Astrocyte of the spinal cord (primary cell): ENCODE measurements at regions not wholly inside any gene's neighbourhood (a gene's known extent, or its start where the extent isn't known, plus 50 kb on each side); places are given as distances from the start of the nearest gene placed in this dataset.

Experiments
- DNase-seq: peaks from one replicate; pipeline ENCODE4 v3.0.0; 2011; ENCODE audit warnings: low read depth, low spot score
- H3K4me3 ChIP-seq: 2 replicates; pipeline ENCODE4 v1.5.1; 2011; ENCODE audit warnings: low read depth, mild to moderate bottlenecking, low read length, moderate library complexity
- CTCF ChIP-seq: IDR thresholded peaks from 2 replicates; pipeline ENCODE4 v1.5.1; 2012; ENCODE audit warnings: low read depth, mild to moderate bottlenecking, low read length, inconsistent platforms
- in situ Hi-C: cut with HindIII; loops from 2 replicates; pipeline ENCODE4 v1.10.0; 2017; ENCODE audit warnings: low sequenced_read_pairs

DNA sequence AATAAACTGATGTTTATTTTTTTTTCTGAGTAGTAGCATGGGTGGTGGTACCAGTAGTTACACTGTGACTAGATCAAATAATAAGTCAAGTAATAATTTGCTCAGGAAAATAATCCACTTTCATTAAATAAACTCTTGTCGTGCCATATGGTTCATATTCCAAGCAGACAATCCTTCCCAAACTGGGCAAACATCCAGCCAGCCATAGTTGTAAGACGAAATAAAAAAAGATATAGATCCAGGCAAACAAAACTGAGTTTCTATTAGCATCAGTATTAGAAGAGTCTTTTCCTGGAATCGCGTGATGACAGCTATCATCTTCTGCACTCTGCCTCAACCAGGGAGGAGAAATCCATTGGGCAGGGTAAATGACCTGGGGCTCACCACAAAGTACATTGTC, 508.4 kb upstream of the GOT2 start:
- DNase-seq: no peak
- TF ChIP-seq CTCF: no peak
- in situ Hi-C loops: no loop called here
- H3K4me3 ChIP-seq: no peak overlapping the region

DNA sequence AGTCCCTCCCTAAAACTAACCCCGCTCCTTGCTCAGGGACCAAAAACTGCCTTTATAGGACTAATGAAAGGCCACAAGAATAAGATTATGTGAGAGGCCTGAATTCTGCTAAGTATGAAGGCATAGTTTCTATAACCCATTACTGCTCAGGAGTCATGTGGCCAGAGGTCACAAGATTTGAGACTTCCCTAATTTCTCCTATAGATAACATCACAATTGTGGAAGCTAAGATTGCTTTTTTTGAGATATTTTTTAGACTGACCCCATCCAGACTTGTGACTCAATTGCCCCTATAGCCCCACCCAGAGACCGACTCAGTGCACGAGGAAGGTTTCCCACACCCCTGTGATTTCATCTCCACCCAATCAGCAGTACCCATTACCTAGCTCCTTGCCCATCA, 504.1 kb upstream of the GOT2 start:
- in situ Hi-C loops: no loop called here
- TF ChIP-seq CTCF: no peak
- H3K4me3 ChIP-seq: no peak overlapping the region
- no peak for DNase-seq

- in situ Hi-C loops: no loop called here
- no peak for DNase-seq
Observed at GRCh38 chr16:59236804-59237458, 502.8 kb upstream of the GOT2 start.

DNA sequence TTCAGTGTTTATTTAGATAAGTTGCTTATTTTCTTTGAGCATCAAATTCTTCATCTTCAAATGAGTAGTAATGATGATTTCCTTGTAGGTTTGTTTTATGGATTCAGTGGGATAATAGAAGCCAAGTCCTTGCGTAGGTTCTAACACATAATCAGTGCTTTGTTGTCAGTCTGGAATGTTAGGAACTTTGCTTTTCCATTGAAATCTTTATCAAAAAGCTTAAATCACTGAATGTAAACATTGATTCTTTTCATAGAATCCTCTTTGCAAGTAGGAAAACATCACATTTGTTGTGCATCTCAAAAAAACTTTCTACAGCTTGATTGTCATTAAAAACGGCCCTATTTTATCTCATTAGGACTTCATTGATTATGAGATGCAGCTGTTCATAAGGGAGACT, 490.3 kb upstream of the GOT2 start:
- in situ Hi-C loops: no loop called here
- TF ChIP-seq CTCF: no peak
- DNase-seq: no peak
- H3K4me3 ChIP-seq: no peak overlapping the region

More at GRCh38 chr16:59236804-59237458, 502.8 kb upstream of the GOT2 start:
- no peak for TF ChIP-seq CTCF
- no peak overlapping the region for H3K4me3 ChIP-seq

GRCh38 chr16:59220011-59220410, 485.9 kb upstream of the GOT2 start:
- H3K4me3 ChIP-seq: no peak overlapping the region
- no peak for TF ChIP-seq CTCF
- DNase-seq: no peak
- in situ Hi-C loops: no loop called here

- in situ Hi-C loops: no loop called here
- no peak for DNase-seq
- no peak overlapping the region for H3K4me3 ChIP-seq
- TF ChIP-seq CTCF: no peak
Observed at GRCh38 chr16:59216291-59216690, 482.2 kb upstream of the GOT2 start.
